Vagina (tissue), 2 donors: ENCODE measurements at regions not wholly inside any gene's neighbourhood (a gene's known extent, or its start where the extent isn't known, plus 50 kb on each side); places are given as distances from the start of the nearest gene placed in this dataset.

Experiments used
- DNase-seq, 2 donors: peaks; one replicate each; pipeline ENCODE4 v3.0.0-alpha.2; 2017; ENCODE audit errors: extremely low spot score in 2 of 2
- H3K27ac ChIP-seq: fragments of 200-600 bp; sonication (generic); one replicate; pipeline ENCODE4 v1.5.1; 2019
- H3K27me3 ChIP-seq: fragments of 200-600 bp; sonication (generic); one replicate; pipeline ENCODE4 v1.5.1; 2019
- H3K36me3 ChIP-seq, 2 donors: fragments of 200-600 bp; sonication (generic); one replicate each; pipeline ENCODE4 v1.5.1; 2017 to 2019
- H3K4me1 ChIP-seq: fragments of 200-600 bp; sonication (generic); one replicate; pipeline ENCODE4 v1.5.1; 2019
- H3K4me3 ChIP-seq, 2 donors: fragments of 200-600 bp; sonication (generic); 1 replicate in 1 of 2; 2 replicates in 1 of 2; pipeline ENCODE4 v1.5.1; 2016 to 2019
- H3K9me3 ChIP-seq: fragments of 200-600 bp; sonication (generic); one replicate; pipeline ENCODE4 v1.5.1; 2019
- CTCF ChIP-seq, 3 experiments: fragments of 450-650 bp in 2 of 3; fragments of 200-600 bp in 1 of 3; sonication (generic) in 1 of 3; IDR thresholded peaks; one replicate each; pipeline ENCODE4 v1.5.1; 2017 to 2019; ENCODE audit warnings: antibody characterized with exemption in 3 of 3, mild to moderate bottlenecking in 2 of 3, moderate library complexity in 2 of 3
- POLR2A ChIP-seq, 2 donors: fragments of 450-650 bp; IDR thresholded peaks; one replicate each; pipeline ENCODE4 v1.6.1; 2017; ENCODE audit warnings: antibody characterized with exemption in 2 of 2, mild to moderate bottlenecking in 2 of 2, moderate library complexity in 2 of 2
- POLR2AphosphoS5 ChIP-seq, 2 donors: sonication (generic); formaldehyde crosslinking; IDR thresholded peaks; one replicate each; pipeline ENCODE4 v1.9.0; 2017; ENCODE audit warnings: antibody characterized with exemption in 2 of 2, mild to moderate bottlenecking in 2 of 2, low read depth in 1 of 2; ENCODE audit not compliant: insufficient read depth in 1 of 2
- intact Hi-C: fragments of 100-400 bp; cut with DNase I; formaldehyde crosslinking; loops from one replicate; pipeline ENCODE4 v1.15.1; 2023

- no peaks in the 10 kb centered on the region for H3K4me1 ChIP-seq
- TF ChIP-seq CTCF (IDR thresholded peaks at IDR 0.05): no peak
- no peak for TF ChIP-seq POLR2A (IDR thresholded peaks at IDR 0.05)
- no peak for TF ChIP-seq POLR2AphosphoS5 (IDR thresholded peaks at IDR 0.05; ENCODE audit: insufficient read depth in 1 of 2, low read depth in 1 of 2)
- no peaks in the 10 kb centered on the region for H3K27me3 ChIP-seq
- H3K4me3 ChIP-seq: no peak overlapping the region
- H3K9me3 ChIP-seq: no peaks in the 10 kb centered on the region
- H3K36me3 ChIP-seq: no peaks in the 10 kb centered on the region
- no peak overlapping the region for H3K27ac ChIP-seq
- DNase-seq: no peak
- intact Hi-C loops: no loop called here
These were observed 475.9 kb downstream of the SLC16A7 start for GRCh38 chr12:60071759-60072191.

DNA sequence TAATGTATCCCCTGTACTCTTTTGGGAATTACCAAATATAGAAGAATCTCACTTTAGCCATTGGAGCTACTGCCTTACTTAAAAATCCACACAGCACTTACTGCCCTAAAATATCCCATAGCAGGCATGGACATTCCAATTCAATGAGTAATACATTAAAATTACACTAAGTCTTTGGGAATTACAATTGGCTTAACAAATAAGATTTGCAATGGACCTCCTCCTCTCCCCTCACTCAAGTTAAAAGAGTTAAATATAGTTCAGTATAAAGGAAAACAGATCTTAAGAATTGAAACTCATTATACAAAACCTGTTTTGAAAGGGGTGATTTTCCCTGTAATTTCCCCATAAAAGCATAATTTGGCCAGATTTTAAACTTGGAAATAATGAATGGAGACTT, 477.1 kb downstream of the SLC16A7 start:
- H3K9me3 ChIP-seq: no peaks in the 10 kb centered on the region
- DNase-seq: no peak
- TF ChIP-seq POLR2A (IDR thresholded peaks at IDR 0.05) (no peak), CTCF (IDR thresholded peaks at IDR 0.05) (no peak), POLR2AphosphoS5 (IDR thresholded peaks at IDR 0.05; ENCODE audit: insufficient read depth in 1 of 2, low read depth in 1 of 2) (no peak)
- intact Hi-C loops: no loop called here
- no peak overlapping the region for H3K4me3 ChIP-seq
- no peaks in the 10 kb centered on the region for H3K4me1 ChIP-seq
- no peaks in the 10 kb centered on the region for H3K27me3 ChIP-seq
- H3K36me3 ChIP-seq: no peaks in the 10 kb centered on the region
- H3K27ac ChIP-seq: no peak overlapping the region

DNA sequence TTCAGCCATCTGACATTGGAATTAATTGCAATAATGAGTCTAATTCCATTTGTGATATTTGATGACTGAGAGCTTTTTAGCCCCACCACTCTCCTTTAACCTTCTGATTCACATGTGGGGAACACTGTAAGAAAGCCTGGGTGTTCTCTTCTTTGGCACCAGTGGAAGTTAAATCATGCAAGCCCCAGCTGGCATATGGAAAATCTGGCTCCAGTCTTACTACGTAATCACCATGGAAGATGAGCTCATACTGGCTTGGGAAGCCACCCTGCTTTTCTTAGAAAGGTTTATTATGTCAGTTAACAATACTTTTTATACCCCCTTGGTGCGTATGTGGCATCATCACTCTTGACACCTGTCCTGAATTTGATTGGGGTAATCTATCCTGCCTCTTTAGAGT, 479.3 kb downstream of the SLC16A7 start:
- Histone ChIP-seq H3K4me1 (no peaks in the 10 kb centered on the region), H3K4me3 (no peak overlapping the region), H3K27me3 (no peaks in the 10 kb centered on the region), H3K27ac (no peak overlapping the region), H3K9me3 (no peaks in the 10 kb centered on the region), H3K36me3 (no peaks in the 10 kb centered on the region)
- no peak for TF ChIP-seq POLR2AphosphoS5 (IDR thresholded peaks at IDR 0.05; ENCODE audit: insufficient read depth in 1 of 2, low read depth in 1 of 2)
- no peak for TF ChIP-seq CTCF (IDR thresholded peaks at IDR 0.05)
- no peak for TF ChIP-seq POLR2A (IDR thresholded peaks at IDR 0.05)
- no peak for DNase-seq
- intact Hi-C loops: no loop called here

DNA sequence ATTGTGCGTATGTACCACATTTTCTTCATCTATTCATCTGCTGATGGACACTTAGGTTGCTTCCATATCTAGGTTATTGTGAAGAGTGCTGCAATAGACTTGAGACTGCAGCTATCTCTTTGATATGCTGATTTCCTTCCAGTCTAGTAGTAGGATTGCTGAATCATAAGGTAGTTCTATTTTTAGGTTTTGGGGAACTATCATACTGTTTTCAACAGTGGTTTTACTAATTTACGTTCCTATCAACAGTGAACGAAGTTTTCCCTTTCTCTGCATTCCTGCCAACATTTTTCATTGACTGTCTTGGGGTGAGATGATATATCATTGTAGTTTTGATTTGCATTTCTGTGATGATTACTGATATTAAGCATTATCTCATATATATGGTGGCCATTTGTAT, 482.2 kb downstream of the SLC16A7 start:
- H3K4me1 ChIP-seq: no peaks in the 10 kb centered on the region
- H3K27ac ChIP-seq: no peak overlapping the region
- no peaks in the 10 kb centered on the region for H3K27me3 ChIP-seq
- DNase-seq: no peak
- TF ChIP-seq CTCF (IDR thresholded peaks at IDR 0.05): no peak
- TF ChIP-seq POLR2AphosphoS5 (IDR thresholded peaks at IDR 0.05; ENCODE audit: insufficient read depth in 1 of 2, low read depth in 1 of 2): no peak
- TF ChIP-seq POLR2A (IDR thresholded peaks at IDR 0.05): no peak
- H3K36me3 ChIP-seq: no peaks in the 10 kb centered on the region
- no peaks in the 10 kb centered on the region for H3K9me3 ChIP-seq
- no peak overlapping the region for H3K4me3 ChIP-seq
- intact Hi-C loops: no loop called here

GRCh38 chr12:60093428-60093827, 497.6 kb downstream of the SLC16A7 start:
- Histone ChIP-seq H3K4me3 (no peak overlapping the region), H3K4me1 (no peaks in the 10 kb centered on the region), H3K9me3 (no peaks in the 10 kb centered on the region), H3K27ac (no peak overlapping the region), H3K27me3 (no peaks in the 10 kb centered on the region), H3K36me3 (no peaks in the 10 kb centered on the region)
- no peak for DNase-seq
- intact Hi-C loops: no loop called here
- TF ChIP-seq POLR2A (IDR thresholded peaks at IDR 0.05) (no peak), POLR2AphosphoS5 (IDR thresholded peaks at IDR 0.05; ENCODE audit: insufficient read depth in 1 of 2, low read depth in 1 of 2) (no peak), CTCF (IDR thresholded peaks at IDR 0.05) (no peak)
